Ishikawa (cell line): ENCODE measurements at regions not wholly inside any gene's neighbourhood (a gene's known extent, or its start where the extent isn't known, plus 50 kb on each side); places are given as distances from the start of the nearest gene placed in this dataset.

Experiments
- CEBPB ChIP-seq: IDR thresholded peaks from 2 replicates; pipeline ENCODE4 v1.6.1; 2012
- CREB1 ChIP-seq: IDR thresholded peaks from 2 replicates; pipeline ENCODE4 v1.6.1; 2012; ENCODE audit warnings: low read depth
- EGR1 ChIP-seq: IDR thresholded peaks from 2 replicates; pipeline ENCODE4 v1.6.1; 2012
- EP300 ChIP-seq: IDR thresholded peaks from 2 replicates; pipeline ENCODE4 v1.6.1; 2012; ENCODE audit warnings: borderline replicate concordance
- FOXM1 ChIP-seq: IDR thresholded peaks from 2 replicates; pipeline ENCODE4 v1.6.1; 2012; ENCODE audit warnings: low read depth, borderline replicate concordance
- NFIC ChIP-seq: IDR thresholded peaks from 2 replicates; pipeline ENCODE4 v1.6.1; 2012
- RAD21 ChIP-seq: IDR thresholded peaks from 2 replicates; pipeline ENCODE4 v1.6.1; 2012; ENCODE audit warnings: low read depth
- TAF1 ChIP-seq: IDR thresholded peaks from 2 replicates; pipeline ENCODE4 v1.6.1; 2012; ENCODE audit warnings: low read depth, mild to moderate bottlenecking
- TCF12 ChIP-seq: IDR thresholded peaks from 2 replicates; pipeline ENCODE4 v1.6.1; 2012; ENCODE audit warnings: low read depth
- TEAD4 ChIP-seq: IDR thresholded peaks from 2 replicates; pipeline ENCODE4 v1.6.1; 2012
- YY1 ChIP-seq: IDR thresholded peaks from 2 replicates; pipeline ENCODE4 v1.6.1; 2012; ENCODE audit warnings: low read depth
- ZBTB7A ChIP-seq: IDR thresholded peaks from 2 replicates; pipeline ENCODE4 v1.6.1; 2012; ENCODE audit warnings: low read depth
- TF ChIP-seq, protein P1 (sequence below): IDR thresholded peaks from 2 replicates; pipeline ENCODE4 v1.6.1; 2012
- TF ChIP-seq, protein P2 (sequence below): IDR thresholded peaks from 2 replicates; pipeline ENCODE4 v1.6.1; 2012
- TF ChIP-seq, protein P3 (sequence below): IDR thresholded peaks from 2 replicates; pipeline ENCODE4 v1.6.1; 2012; ENCODE audit warnings: low read depth, mild to moderate bottlenecking

DNA sequence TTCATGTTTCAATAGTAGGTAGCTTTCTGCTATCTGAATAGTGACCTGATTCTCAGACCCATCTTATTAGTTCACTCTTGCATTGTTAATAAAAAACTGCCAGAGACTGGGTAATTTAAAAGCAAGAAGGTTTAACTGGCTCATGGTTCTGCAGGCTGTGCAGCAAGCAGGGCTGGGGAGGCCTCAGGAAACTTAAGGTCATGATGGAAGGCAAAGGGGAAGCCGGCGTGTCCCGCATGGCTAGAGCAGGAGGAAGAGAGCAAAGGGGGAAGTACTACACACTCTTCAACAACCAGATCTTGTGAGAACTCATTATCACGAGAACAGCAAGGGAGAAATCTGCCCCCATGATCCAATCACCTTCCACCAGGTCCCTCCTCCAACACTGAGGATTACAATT lies 185.2 kb upstream of the PITRM1 start:
- TF ChIP-seq, protein P1, sequence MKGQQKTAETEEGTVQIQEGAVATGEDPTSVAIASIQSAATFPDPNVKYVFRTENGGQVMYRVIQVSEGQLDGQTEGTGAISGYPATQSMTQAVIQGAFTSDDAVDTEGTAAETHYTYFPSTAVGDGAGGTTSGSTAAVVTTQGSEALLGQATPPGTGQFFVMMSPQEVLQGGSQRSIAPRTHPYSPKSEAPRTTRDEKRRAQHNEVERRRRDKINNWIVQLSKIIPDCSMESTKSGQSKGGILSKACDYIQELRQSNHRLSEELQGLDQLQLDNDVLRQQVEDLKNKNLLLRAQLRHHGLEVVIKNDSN, result no peak
- TF ChIP-seq, protein P2, sequence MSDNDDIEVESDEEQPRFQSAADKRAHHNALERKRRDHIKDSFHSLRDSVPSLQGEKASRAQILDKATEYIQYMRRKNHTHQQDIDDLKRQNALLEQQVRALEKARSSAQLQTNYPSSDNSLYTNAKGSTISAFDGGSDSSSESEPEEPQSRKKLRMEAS, result no peak
- no peak for TF ChIP-seq NFIC
- TF ChIP-seq TCF12, result no peak
- no peak for TF ChIP-seq FOXM1
- TF ChIP-seq EGR1, result no peak

DNA sequence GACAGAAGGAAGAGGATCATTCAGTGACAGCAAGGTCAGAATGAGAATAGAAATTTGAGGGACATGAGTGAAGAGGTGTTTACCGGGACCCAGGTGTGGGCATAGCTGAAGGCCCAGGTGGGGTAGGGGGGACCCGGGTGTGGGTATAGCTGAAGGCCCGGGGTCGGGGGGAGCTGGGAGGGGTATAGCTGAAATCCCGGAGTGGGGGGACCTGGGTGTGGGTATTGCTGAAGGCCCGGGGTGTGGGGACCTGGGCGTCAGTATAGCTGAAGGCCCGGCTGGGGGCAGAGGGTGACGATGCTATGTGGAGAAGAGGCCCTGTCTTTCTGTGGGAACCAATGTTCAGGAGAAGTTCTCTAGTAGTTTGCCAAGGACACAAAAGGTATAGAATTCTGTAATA lies 183.0 kb upstream of the PITRM1 start:
- no peak for TF ChIP-seq YY1

DNA sequence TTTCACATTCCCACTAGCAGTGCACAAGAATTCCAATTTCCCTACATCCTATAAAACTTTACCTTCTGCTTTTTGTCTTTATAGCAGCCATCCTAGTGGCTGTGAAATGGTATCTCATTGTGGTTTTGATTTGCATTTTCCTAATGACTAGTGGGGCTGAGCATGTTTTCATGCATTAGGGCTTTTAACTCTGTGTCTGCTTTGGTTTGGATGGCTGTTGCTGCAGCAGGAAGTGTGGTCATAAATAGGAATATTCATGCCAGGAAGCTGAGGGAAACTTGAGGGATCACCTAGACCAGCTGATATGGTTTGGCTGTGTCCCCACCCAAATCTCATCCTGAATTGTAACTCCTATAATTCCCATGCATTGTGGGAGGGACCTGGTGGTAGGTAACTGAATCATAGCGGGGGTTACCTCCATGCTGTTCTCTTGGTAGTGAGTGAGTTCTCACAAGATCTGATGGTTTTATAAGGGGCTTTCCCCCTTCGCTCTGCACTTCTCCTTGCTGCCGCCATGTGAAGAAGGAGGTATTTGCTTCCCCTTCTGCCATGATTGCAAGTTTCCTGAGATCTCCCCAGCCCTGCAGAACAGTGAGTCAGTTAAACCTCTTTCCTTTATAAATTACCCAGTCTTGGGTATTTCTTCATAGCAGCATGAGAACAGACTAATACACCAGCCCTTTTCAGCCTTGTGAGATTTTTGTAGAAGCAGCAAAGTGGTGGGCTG lies 181.8 kb upstream of the PITRM1 start:
- TF ChIP-seq EGR1, result no peak
- no peak for TF ChIP-seq NFIC
- no peak for TF ChIP-seq TAF1
- TF ChIP-seq, protein P2, result no peak

DNA sequence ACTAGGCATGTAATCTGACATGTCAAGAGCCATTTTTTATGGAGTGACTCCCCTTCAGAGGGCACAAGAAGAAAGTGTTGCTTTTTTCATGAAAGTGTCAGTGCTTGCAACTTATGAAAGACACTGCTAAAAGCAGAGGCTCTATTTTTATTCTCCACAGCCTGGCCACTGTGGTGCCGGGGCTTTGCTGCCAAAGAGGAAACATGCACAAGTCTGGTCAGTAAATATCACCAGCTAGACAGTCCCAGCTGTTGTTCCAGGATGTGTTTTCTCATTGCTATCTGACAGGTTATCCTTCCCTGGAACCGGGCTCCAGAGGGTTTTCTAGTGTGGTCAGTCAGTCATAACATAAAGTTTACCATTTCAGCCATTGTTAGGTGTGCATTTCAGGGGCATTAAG lies 180.7 kb upstream of the PITRM1 start:
- no peak for TF ChIP-seq ZBTB7A
- no peak for TF ChIP-seq EP300
- TF ChIP-seq FOXM1, result no peak
- no peak for TF ChIP-seq YY1
- no peak for TF ChIP-seq TAF1
- TF ChIP-seq, protein P2, result no peak
- TF ChIP-seq, protein P3, sequence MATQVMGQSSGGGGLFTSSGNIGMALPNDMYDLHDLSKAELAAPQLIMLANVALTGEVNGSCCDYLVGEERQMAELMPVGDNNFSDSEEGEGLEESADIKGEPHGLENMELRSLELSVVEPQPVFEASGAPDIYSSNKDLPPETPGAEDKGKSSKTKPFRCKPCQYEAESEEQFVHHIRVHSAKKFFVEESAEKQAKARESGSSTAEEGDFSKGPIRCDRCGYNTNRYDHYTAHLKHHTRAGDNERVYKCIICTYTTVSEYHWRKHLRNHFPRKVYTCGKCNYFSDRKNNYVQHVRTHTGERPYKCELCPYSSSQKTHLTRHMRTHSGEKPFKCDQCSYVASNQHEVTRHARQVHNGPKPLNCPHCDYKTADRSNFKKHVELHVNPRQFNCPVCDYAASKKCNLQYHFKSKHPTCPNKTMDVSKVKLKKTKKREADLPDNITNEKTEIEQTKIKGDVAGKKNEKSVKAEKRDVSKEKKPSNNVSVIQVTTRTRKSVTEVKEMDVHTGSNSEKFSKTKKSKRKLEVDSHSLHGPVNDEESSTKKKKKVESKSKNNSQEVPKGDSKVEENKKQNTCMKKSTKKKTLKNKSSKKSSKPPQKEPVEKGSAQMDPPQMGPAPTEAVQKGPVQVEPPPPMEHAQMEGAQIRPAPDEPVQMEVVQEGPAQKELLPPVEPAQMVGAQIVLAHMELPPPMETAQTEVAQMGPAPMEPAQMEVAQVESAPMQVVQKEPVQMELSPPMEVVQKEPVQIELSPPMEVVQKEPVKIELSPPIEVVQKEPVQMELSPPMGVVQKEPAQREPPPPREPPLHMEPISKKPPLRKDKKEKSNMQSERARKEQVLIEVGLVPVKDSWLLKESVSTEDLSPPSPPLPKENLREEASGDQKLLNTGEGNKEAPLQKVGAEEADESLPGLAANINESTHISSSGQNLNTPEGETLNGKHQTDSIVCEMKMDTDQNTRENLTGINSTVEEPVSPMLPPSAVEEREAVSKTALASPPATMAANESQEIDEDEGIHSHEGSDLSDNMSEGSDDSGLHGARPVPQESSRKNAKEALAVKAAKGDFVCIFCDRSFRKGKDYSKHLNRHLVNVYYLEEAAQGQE, result no peak
- TF ChIP-seq TEAD4, result no peak
- TF ChIP-seq EGR1, result no peak
- no peak for TF ChIP-seq NFIC
- TF ChIP-seq, protein P1, result no peak

DNA sequence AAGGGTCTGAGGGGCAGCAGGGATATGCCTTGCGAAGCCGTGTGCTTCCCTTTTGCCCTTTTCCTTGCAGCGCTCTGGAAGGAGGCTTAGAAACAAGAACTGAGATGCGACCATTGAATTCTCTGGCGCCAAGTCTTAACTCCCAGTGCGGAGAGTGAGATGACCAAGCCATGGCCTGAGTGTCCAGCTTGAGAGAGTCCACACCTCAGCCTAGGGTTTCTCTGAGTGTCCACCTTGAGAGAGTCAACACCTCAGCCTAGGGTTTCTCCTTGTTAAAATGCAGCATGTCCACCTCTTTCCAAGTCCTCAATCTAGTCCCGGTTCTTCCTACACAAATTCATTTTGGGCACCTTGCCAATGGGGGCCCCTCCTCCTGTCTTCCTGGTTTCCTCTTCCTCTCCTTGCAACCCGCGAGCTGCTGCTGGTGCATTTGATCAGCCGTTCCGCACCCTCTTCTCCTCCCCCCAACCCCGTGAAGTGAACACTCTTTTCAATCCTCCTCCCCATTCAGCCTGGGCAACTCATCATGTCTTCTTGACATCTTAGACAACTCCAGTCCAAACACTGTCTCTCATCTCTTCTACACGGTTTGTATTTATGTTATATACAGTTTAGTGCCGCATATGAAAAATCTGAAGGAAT lies 178.2 kb upstream of the PITRM1 start:
- TF ChIP-seq EP300 (no peak), EGR1 (no peak), TCF12 (no peak), ZBTB7A (no peak), NFIC (no peak)
- TF ChIP-seq, protein P2, result no peak
- TF ChIP-seq, protein P1, result no peak

DNA sequence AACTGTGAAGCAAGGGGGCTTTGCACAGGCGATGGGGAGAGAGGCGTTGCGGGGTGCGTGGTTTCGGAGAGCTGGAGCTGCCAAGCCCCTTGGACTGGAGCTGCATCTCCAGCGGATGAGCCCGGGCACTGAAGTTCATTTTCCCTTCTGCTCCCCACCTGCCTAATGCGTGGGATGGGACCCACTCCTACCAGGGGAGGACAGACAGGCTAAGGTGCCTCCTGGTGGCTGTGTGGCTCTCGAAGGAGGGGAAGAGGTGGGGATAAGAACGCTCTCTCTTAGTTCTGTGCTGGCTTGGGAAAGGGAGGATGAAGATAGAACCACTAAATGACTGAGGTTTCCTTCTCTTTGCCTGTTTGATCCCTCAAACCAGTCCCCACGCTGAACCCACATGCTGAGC lies 177.6 kb upstream of the PITRM1 start:
- TF ChIP-seq EP300 (no peak), ZBTB7A (no peak), TCF12 (no peak), CREB1 (no peak), TEAD4 (no peak), TAF1 (no peak), FOXM1 (no peak), RAD21 (no peak), NFIC (no peak), CEBPB (no peak), EGR1 (no peak), YY1 (no peak)
- TF ChIP-seq, protein P3, result no peak
- TF ChIP-seq, protein P2, result no peak
- TF ChIP-seq, protein P1, result no peak
